ENCODE measurements at regions not wholly inside any gene's neighbourhood (a gene's known extent, or its start where the extent isn't known, plus 50 kb on each side); places are given as distances from the start of the nearest gene placed in this dataset.

DNA sequence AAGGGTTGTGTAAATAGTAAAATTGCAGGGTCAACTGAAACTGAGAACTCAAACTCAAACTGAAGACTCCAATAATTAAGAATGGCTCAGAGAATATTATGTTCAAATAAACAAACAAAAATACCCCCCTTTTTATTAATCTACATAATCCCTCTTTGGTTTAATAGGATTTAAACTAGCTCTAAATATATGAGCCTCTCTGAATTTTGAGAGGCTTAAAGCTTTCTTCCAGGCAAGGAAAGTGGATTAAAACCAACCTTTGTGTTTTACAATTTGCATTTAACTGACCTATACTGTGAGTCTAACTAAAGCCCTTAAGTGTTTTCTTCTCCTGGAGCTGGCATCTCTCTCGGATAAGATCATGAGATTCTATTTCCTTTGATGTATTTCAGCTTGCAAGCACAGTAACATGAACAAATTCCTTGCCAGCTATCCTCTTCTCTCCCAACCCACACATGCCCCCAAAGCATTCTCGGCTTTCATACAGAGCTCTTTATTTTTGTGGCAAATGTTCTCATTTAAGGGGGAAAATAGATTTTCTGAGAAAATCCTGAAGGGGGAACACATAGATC lies 1310.8 kb upstream of the AGA start:
- H3K36me3 ChIP-seq (ENCODE audit: control insufficient read depth in 2 of 3, insufficient read depth in 3 of 3, low read length in 3 of 3): no peaks in the 10 kb centered on the region
- DNase-seq (peak in 2 of 5 donors; percentile 35 to 47), FAIRE-seq (no peak)
- no peak overlapping the region for H3K4me3 ChIP-seq (ENCODE audit: low read length in 3 of 3)
- intact Hi-C loops (cut with DNase I): no loop called here
- TF ChIP-seq, protein P1, sequence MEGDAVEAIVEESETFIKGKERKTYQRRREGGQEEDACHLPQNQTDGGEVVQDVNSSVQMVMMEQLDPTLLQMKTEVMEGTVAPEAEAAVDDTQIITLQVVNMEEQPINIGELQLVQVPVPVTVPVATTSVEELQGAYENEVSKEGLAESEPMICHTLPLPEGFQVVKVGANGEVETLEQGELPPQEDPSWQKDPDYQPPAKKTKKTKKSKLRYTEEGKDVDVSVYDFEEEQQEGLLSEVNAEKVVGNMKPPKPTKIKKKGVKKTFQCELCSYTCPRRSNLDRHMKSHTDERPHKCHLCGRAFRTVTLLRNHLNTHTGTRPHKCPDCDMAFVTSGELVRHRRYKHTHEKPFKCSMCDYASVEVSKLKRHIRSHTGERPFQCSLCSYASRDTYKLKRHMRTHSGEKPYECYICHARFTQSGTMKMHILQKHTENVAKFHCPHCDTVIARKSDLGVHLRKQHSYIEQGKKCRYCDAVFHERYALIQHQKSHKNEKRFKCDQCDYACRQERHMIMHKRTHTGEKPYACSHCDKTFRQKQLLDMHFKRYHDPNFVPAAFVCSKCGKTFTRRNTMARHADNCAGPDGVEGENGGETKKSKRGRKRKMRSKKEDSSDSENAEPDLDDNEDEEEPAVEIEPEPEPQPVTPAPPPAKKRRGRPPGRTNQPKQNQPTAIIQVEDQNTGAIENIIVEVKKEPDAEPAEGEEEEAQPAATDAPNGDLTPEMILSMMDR (IDR thresholded peaks at IDR 0.05; ENCODE audit: borderline replicate concordance, extremely low read depth, insufficient read depth): no peak
- H3K9me3 ChIP-seq (ENCODE audit: control insufficient read depth in 2 of 3, insufficient read depth in 1 of 3, low read length in 3 of 3): no peaks in the 10 kb centered on the region
- H3K4me1 ChIP-seq (ENCODE audit: control insufficient read depth in 2 of 3, insufficient read depth in 2 of 3, low read depth in 1 of 3, low read length in 3 of 3): no peaks in the 10 kb centered on the region
- no peak overlapping the region for H3K27ac ChIP-seq (ENCODE audit: low read depth in 2 of 2, low read length in 2 of 2)
- H3K27me3 ChIP-seq (ENCODE audit: control insufficient read depth, insufficient read depth, low read length): no peaks in the 10 kb centered on the region
- no peak overlapping the region for H3K9ac ChIP-seq (ENCODE audit: low read length in 3 of 3)

GRCh38 chr4:178778496-178778895 lies 1336.3 kb upstream of the AGA start:
- Histone ChIP-seq H3K27me3 (ENCODE audit: control insufficient read depth, insufficient read depth, low read length) (no peaks in the 10 kb centered on the region), H3K9me3 (ENCODE audit: control insufficient read depth in 2 of 3, insufficient read depth in 1 of 3, low read length in 3 of 3) (no peaks in the 10 kb centered on the region), H3K4me3 (ENCODE audit: low read length in 3 of 3) (no peak overlapping the region), H3K27ac (ENCODE audit: low read depth in 2 of 2, low read length in 2 of 2) (no peak overlapping the region), H3K36me3 (ENCODE audit: control insufficient read depth in 2 of 3, insufficient read depth in 3 of 3, low read length in 3 of 3) (no peaks in the 10 kb centered on the region), H3K9ac (ENCODE audit: low read length in 3 of 3) (no peak overlapping the region), H3K4me1 (ENCODE audit: control insufficient read depth in 2 of 3, insufficient read depth in 2 of 3, low read depth in 1 of 3, low read length in 3 of 3) (no peaks in the 10 kb centered on the region)
- intact Hi-C loops (cut with DNase I): no loop called here
- TF ChIP-seq, protein P1 (IDR thresholded peaks at IDR 0.05; ENCODE audit: borderline replicate concordance, extremely low read depth, insufficient read depth): no peak
- FAIRE-seq (no peak), DNase-seq (peak in 3 of 5 donors; percentile 52 to 63 (median 58))

GRCh38 chr4:178781779-178782178 lies 1339.5 kb upstream of the AGA start:
- Histone ChIP-seq H3K36me3 (ENCODE audit: control insufficient read depth in 2 of 3, insufficient read depth in 3 of 3, low read length in 3 of 3) (no peaks in the 10 kb centered on the region), H3K4me3 (ENCODE audit: low read length in 3 of 3) (no peak overlapping the region), H3K27me3 (ENCODE audit: control insufficient read depth, insufficient read depth, low read length) (no peaks in the 10 kb centered on the region), H3K9me3 (ENCODE audit: control insufficient read depth in 2 of 3, insufficient read depth in 1 of 3, low read length in 3 of 3) (no peaks in the 10 kb centered on the region), H3K4me1 (ENCODE audit: control insufficient read depth in 2 of 3, insufficient read depth in 2 of 3, low read depth in 1 of 3, low read length in 3 of 3) (no peaks in the 10 kb centered on the region), H3K27ac (ENCODE audit: low read depth in 2 of 2, low read length in 2 of 2) (no peak overlapping the region), H3K9ac (ENCODE audit: low read length in 3 of 3) (no peak overlapping the region)
- intact Hi-C loops (cut with DNase I): no loop called here
- TF ChIP-seq, protein P1 (IDR thresholded peaks at IDR 0.05; ENCODE audit: borderline replicate concordance, extremely low read depth, insufficient read depth): no peak
- DNase-seq (no peak), FAIRE-seq (no peak)

- H3K4me3 ChIP-seq (ENCODE audit: low read length in 3 of 3): no peak overlapping the region
- no peak overlapping the region for H3K27ac ChIP-seq (ENCODE audit: low read depth in 2 of 2, low read length in 2 of 2)
- H3K27me3 ChIP-seq (ENCODE audit: control insufficient read depth, insufficient read depth, low read length): no peaks in the 10 kb centered on the region
- no peak for FAIRE-seq
- H3K9ac ChIP-seq (ENCODE audit: low read length in 3 of 3): no peak overlapping the region
- no peaks in the 10 kb centered on the region for H3K9me3 ChIP-seq (ENCODE audit: control insufficient read depth in 2 of 3, insufficient read depth in 1 of 3, low read length in 3 of 3)
- no peaks in the 10 kb centered on the region for H3K36me3 ChIP-seq (ENCODE audit: control insufficient read depth in 2 of 3, insufficient read depth in 3 of 3, low read length in 3 of 3)
- H3K4me1 ChIP-seq (ENCODE audit: control insufficient read depth in 2 of 3, insufficient read depth in 2 of 3, low read depth in 1 of 3, low read length in 3 of 3): no peaks in the 10 kb centered on the region
- intact Hi-C loops (cut with DNase I): no loop called here
- TF ChIP-seq, protein P1 (IDR thresholded peaks at IDR 0.05; ENCODE audit: borderline replicate concordance, extremely low read depth, insufficient read depth): no peak
- DNase-seq: no peak
Observed at GRCh38 chr4:178784491-178784890, 1342.3 kb upstream of the AGA start.

All from kidney (tissue), 13 donors.